GM12874 (cell line): ENCODE measurements at regions not wholly inside any gene's neighbourhood (a gene's known extent, or its start where the extent isn't known, plus 50 kb on each side); places are given as distances from the start of the nearest gene placed in this dataset.

Source experiments
- CTCF ChIP-seq: IDR thresholded peaks from 2 replicates; pipeline ENCODE4 v1.5.1; 2011; ENCODE audit warnings: low read depth, mild to moderate bottlenecking, control low read depth, low read length, moderate library complexity; ENCODE audit not compliant: insufficient read depth

- TF ChIP-seq CTCF = no peak
Observed at GRCh38 chr3:5707794-5708193, 520.3 kb downstream of the EDEM1 start.

- no peak for TF ChIP-seq CTCF
Observed at GRCh38 chr3:5709714-5710113, 522.2 kb downstream of the EDEM1 start.

GRCh38 chr3:5710718-5711117 is 523.2 kb downstream of the EDEM1 start:
- no peak for TF ChIP-seq CTCF

GRCh38 chr3:5717254-5717653 is 529.7 kb downstream of the EDEM1 start:
- TF ChIP-seq CTCF = no peak

GRCh38 chr3:5725801-5726200 is 538.3 kb downstream of the EDEM1 start:
- TF ChIP-seq CTCF = no peak

- TF ChIP-seq CTCF = no peak
Observed at GRCh38 chr3:5726621-5727020, 539.1 kb downstream of the EDEM1 start.

GRCh38 chr3:5727743-5728484 is 540.4 kb downstream of the EDEM1 start:
- TF ChIP-seq CTCF = no peak
